ENCODE measurements at regions not wholly inside any gene's neighbourhood (a gene's known extent, or its start where the extent isn't known, plus 50 kb on each side); places are given as distances from the start of the nearest gene placed in this dataset.

- TF ChIP-seq, protein P1, sequence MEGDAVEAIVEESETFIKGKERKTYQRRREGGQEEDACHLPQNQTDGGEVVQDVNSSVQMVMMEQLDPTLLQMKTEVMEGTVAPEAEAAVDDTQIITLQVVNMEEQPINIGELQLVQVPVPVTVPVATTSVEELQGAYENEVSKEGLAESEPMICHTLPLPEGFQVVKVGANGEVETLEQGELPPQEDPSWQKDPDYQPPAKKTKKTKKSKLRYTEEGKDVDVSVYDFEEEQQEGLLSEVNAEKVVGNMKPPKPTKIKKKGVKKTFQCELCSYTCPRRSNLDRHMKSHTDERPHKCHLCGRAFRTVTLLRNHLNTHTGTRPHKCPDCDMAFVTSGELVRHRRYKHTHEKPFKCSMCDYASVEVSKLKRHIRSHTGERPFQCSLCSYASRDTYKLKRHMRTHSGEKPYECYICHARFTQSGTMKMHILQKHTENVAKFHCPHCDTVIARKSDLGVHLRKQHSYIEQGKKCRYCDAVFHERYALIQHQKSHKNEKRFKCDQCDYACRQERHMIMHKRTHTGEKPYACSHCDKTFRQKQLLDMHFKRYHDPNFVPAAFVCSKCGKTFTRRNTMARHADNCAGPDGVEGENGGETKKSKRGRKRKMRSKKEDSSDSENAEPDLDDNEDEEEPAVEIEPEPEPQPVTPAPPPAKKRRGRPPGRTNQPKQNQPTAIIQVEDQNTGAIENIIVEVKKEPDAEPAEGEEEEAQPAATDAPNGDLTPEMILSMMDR (IDR thresholded peaks at IDR 0.05) = no peak
- no peak for TF ChIP-seq EZH2 (IDR thresholded peaks at IDR 0.05)
These were observed 343.4 kb upstream of the HS6ST1 start for GRCh38 chr2:128662051-128662471.

Measured in neural progenitor cell (in vitro differentiated cells).